ENCODE measurements at regions not wholly inside any gene's neighbourhood (a gene's known extent, or its start where the extent isn't known, plus 50 kb on each side); places are given as distances from the start of the nearest gene placed in this dataset.

DNA sequence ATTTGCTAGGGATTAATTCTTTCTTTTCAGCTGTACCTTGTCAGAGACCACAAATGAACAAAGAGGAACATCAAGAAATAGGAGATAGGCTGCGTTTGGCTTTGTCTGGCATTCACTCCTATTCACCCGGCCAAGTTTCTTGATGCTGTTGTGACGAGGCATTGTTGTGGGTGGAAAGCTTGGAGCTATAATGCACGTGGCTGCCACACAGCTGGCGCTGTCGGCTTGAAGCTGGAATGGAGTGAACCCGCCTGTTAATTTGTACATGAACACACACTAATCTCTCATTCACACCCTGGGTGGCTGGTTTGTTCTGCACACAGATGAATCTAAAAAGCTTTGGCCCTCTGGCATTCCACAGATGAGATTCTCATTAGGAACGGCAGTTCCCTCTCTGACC is 274.9 kb upstream of the GYPC start:
- H3K4me3 Mint-ChIP-seq: no peak overlapping the region
- no peak overlapping the region for H3K27ac Mint-ChIP-seq
- no peaks in the 10 kb centered on the region for H3K4me1 Mint-ChIP-seq
- H3K27me3 Mint-ChIP-seq (ENCODE audit: low read depth): no peaks in the 10 kb centered on the region
- TF ChIP-seq, protein P1, sequence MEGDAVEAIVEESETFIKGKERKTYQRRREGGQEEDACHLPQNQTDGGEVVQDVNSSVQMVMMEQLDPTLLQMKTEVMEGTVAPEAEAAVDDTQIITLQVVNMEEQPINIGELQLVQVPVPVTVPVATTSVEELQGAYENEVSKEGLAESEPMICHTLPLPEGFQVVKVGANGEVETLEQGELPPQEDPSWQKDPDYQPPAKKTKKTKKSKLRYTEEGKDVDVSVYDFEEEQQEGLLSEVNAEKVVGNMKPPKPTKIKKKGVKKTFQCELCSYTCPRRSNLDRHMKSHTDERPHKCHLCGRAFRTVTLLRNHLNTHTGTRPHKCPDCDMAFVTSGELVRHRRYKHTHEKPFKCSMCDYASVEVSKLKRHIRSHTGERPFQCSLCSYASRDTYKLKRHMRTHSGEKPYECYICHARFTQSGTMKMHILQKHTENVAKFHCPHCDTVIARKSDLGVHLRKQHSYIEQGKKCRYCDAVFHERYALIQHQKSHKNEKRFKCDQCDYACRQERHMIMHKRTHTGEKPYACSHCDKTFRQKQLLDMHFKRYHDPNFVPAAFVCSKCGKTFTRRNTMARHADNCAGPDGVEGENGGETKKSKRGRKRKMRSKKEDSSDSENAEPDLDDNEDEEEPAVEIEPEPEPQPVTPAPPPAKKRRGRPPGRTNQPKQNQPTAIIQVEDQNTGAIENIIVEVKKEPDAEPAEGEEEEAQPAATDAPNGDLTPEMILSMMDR (IDR thresholded peaks at IDR 0.05; ENCODE audit: unreplicated experiment in 3 of 3): no peak
- peaks cover 7% of the 10 kb centered on the region for H3K9me3 Mint-ChIP-seq
- peaks cover 4% of the 10 kb centered on the region for H3K36me3 Mint-ChIP-seq (ENCODE audit: low read depth)

DNA sequence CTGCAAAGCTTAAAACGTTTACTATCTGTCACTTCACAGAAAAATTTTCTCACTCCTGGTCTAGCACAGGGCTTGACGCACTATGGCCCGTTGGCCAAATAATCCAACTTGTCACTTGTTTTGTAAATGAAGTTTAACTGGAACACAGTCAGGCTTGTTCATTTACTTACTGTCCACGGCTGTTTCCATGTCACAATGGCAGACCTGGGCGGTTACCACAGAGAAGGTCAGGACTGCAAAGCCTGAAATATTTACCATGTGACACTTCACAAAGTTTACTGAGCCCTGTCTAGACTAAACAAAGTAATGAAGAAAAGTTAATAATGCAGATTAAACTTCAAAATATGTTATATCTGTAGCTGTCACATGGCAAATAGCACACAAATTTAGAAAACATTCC is 273.0 kb upstream of the GYPC start:
- TF ChIP-seq, protein P1 (IDR thresholded peaks at IDR 0.05; ENCODE audit: unreplicated experiment in 3 of 3): no peak
- Mint-ChIP-seq H3K4me1 (no peaks in the 10 kb centered on the region), H3K36me3 (ENCODE audit: low read depth) (peaks cover 7% of the 10 kb centered on the region), H3K4me3 (no peak overlapping the region), H3K27me3 (ENCODE audit: low read depth) (no peaks in the 10 kb centered on the region), H3K9me3 (peaks cover 19% of the 10 kb centered on the region), H3K27ac (no peak overlapping the region)

DNA sequence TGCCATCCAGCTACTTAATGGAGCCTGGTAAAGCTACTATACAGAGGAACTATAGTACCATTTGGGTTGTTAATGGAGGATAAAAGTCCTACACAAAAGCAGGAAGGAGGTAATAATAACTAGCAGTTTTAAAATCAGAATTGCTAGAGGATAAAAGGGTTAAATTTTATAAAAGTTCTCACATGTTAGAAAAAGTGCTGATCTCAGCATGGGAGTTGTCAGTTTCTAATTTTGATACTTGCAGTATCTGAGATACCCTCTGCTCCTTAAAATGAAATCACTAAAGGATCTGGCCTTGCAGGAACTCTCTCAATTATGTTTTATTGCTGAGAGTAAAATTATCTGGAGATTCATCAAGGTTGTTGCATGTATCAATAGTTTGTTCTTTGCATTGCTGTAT is 272.2 kb upstream of the GYPC start:
- H3K4me3 Mint-ChIP-seq: no peak overlapping the region
- H3K36me3 Mint-ChIP-seq (ENCODE audit: low read depth): peaks cover 7% of the 10 kb centered on the region
- H3K4me1 Mint-ChIP-seq: no peaks in the 10 kb centered on the region
- H3K9me3 Mint-ChIP-seq: peaks cover 19% of the 10 kb centered on the region
- no peaks in the 10 kb centered on the region for H3K27me3 Mint-ChIP-seq (ENCODE audit: low read depth)
- TF ChIP-seq, protein P1 (IDR thresholded peaks at IDR 0.05; ENCODE audit: unreplicated experiment in 3 of 3): no peak
- no peak overlapping the region for H3K27ac Mint-ChIP-seq

DNA sequence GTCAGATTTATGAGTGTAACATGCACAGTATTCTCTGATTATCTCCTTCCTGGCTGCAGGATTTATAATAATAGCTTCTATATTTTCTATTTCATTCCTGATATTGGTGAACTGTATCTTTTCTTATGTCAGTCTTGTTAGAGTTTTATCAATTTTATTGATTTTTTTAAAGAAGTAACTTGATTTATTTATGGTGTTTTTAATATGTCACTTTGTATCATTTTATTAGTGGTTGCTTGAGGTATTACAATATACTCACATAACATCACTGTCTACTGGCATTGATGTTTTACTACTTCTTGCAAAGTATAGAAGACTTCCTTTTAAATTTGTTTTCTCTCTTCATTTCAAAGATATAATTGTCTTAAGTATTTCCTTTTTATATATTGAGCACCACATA is 270.5 kb upstream of the GYPC start:
- H3K27ac Mint-ChIP-seq: no peak overlapping the region
- no peaks in the 10 kb centered on the region for H3K4me1 Mint-ChIP-seq
- peaks cover 28% of the 10 kb centered on the region for H3K9me3 Mint-ChIP-seq
- H3K27me3 Mint-ChIP-seq (ENCODE audit: low read depth): no peaks in the 10 kb centered on the region
- no peak overlapping the region for H3K4me3 Mint-ChIP-seq
- TF ChIP-seq, protein P1 (IDR thresholded peaks at IDR 0.05; ENCODE audit: unreplicated experiment in 3 of 3): no peak
- H3K36me3 Mint-ChIP-seq (ENCODE audit: low read depth): peaks cover 7% of the 10 kb centered on the region

DNA sequence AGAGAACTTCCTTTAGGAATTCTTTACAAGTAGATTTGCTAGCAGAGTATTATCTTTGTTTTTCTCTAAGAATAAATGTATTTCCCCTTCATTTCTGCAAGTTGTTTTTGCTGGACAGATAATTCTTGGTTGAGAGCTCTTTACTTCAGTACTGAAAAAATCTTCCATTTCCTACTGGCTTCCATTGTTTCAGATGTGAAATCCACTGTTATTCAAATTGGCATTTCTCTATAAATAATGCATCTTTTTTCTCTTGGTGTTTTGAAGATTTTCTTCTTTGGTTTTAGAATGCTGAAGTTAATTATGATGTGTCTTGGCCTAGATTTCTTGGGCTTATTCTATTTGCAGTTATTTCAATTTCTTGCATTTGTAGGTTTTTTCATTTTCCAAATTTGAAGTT is 270.0 kb upstream of the GYPC start:
- H3K36me3 Mint-ChIP-seq (ENCODE audit: low read depth): peaks cover 7% of the 10 kb centered on the region
- H3K9me3 Mint-ChIP-seq: peaks cover 28% of the 10 kb centered on the region
- H3K4me3 Mint-ChIP-seq: no peak overlapping the region
- no peaks in the 10 kb centered on the region for H3K4me1 Mint-ChIP-seq
- H3K27me3 Mint-ChIP-seq (ENCODE audit: low read depth): no peaks in the 10 kb centered on the region
- H3K27ac Mint-ChIP-seq: no peak overlapping the region
- TF ChIP-seq, protein P1 (IDR thresholded peaks at IDR 0.05; ENCODE audit: unreplicated experiment in 3 of 3): no peak

DNA sequence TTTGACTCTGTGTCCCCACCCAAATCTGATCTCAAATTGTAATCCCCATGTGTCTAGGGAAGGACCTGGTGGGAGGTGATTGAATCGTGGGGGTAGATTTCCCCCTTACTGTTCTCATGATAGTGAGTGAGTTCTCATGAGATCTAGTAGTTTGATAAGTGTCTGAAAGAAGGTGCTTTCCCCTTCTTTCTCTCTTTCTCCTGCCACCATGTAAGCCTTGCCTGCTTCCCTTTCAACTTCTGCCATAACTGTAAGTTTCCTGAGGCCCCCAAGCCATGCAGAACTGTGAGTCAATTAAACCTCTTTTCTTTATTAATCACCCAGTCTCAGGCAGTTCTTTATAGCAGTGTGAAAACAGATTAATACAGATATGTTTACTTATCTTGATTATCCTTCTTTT is 266.5 kb upstream of the GYPC start:
- H3K27me3 Mint-ChIP-seq (ENCODE audit: low read depth): no peaks in the 10 kb centered on the region
- peaks cover 7% of the 10 kb centered on the region for H3K36me3 Mint-ChIP-seq (ENCODE audit: low read depth)
- peaks cover 30% of the 10 kb centered on the region for H3K9me3 Mint-ChIP-seq
- H3K4me1 Mint-ChIP-seq: no peaks in the 10 kb centered on the region
- H3K27ac Mint-ChIP-seq: no peak overlapping the region
- TF ChIP-seq, protein P1 (IDR thresholded peaks at IDR 0.05; ENCODE audit: unreplicated experiment in 3 of 3): no peak
- no peak overlapping the region for H3K4me3 Mint-ChIP-seq
